ENCODE measurements at regions not wholly inside any gene's neighbourhood (a gene's known extent, or its start where the extent isn't known, plus 50 kb on each side); places are given as distances from the start of the nearest gene placed in this dataset.

DNA sequence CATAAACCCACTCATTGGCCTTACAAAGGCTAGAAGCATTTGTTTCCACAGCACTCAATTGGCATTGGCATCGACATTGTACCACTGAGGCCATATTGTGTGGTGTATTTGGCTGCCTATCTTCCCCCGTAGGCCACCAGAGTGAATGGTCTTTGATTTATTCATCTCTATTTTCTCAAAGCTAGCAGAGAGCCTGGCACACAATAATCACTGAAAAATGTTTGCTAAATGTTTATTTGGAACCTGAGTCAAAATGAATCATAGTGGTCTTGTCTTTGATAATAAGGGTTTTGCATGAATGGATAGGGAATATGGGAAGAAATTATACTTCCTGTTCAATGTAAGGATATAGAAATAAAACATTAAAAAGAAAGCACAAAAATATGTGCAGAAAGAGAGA, 107.3 kb upstream of the SLC8A1 start:
- no peaks in the 10 kb centered on the region for H3K9me3 Mint-ChIP-seq
- no peak overlapping the region for H3K4me3 ChIP-seq
- DNase-seq (ENCODE audit: low spot score), result no peak
- H3K36me3 Mint-ChIP-seq, result no peaks in the 10 kb centered on the region
- no peaks in the 10 kb centered on the region for H3K9me3 ChIP-seq (ENCODE audit: low read depth)
- H3K4me2 ChIP-seq, result no peak overlapping the region
- H3K27ac ChIP-seq, result no peak overlapping the region
- H3K9ac ChIP-seq, result no peak overlapping the region
- H2AFZ ChIP-seq (replicated peaks), result no peak overlapping the region
- no peaks in the 10 kb centered on the region for H3K27me3 ChIP-seq
- TF ChIP-seq, protein P1, sequence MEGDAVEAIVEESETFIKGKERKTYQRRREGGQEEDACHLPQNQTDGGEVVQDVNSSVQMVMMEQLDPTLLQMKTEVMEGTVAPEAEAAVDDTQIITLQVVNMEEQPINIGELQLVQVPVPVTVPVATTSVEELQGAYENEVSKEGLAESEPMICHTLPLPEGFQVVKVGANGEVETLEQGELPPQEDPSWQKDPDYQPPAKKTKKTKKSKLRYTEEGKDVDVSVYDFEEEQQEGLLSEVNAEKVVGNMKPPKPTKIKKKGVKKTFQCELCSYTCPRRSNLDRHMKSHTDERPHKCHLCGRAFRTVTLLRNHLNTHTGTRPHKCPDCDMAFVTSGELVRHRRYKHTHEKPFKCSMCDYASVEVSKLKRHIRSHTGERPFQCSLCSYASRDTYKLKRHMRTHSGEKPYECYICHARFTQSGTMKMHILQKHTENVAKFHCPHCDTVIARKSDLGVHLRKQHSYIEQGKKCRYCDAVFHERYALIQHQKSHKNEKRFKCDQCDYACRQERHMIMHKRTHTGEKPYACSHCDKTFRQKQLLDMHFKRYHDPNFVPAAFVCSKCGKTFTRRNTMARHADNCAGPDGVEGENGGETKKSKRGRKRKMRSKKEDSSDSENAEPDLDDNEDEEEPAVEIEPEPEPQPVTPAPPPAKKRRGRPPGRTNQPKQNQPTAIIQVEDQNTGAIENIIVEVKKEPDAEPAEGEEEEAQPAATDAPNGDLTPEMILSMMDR (IDR thresholded peaks at IDR 0.05), result no peak
- no peak for TF ChIP-seq EZH2 (IDR thresholded peaks at IDR 0.05)
- no peaks in the 10 kb centered on the region for H3K79me2 ChIP-seq (ENCODE audit: low read depth)
- no peaks in the 10 kb centered on the region for H3K27me3 Mint-ChIP-seq (ENCODE audit: insufficient read depth, low read depth)
- H3K4me3 Mint-ChIP-seq, result no peak overlapping the region
- H3K27ac Mint-ChIP-seq, result no peak overlapping the region
- no peaks in the 10 kb centered on the region for H3K4me1 Mint-ChIP-seq
- no peaks in the 10 kb centered on the region for H4K20me1 ChIP-seq (ENCODE audit: low read depth)
- H3K36me3 ChIP-seq, result no peaks in the 10 kb centered on the region
- H3F3A ChIP-seq (ENCODE audit: low read depth), result no peaks in the 10 kb centered on the region
- no peaks in the 10 kb centered on the region for H3K4me1 ChIP-seq

DNA sequence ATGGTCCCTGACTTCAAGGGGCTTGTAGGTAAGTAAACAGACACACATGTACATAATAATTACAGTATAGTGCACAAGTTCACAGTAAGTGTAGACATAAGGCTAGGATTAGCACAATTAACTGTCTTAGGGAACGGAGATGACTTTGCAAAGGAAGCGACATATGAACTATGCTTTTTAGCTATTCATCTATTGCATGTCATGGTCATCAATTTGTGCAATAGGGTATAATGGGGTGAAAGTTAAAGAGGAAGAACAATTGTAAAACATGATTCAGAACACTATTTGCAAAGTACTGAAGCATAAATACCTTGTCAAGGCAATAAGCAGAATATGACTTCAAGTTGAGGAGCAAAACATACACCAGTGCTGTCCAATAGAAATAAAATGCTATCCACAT, 112.3 kb upstream of the SLC8A1 start:
- Histone ChIP-seq H3K9ac (no peak overlapping the region), H3K4me2 (no peak overlapping the region), H3K79me2 (ENCODE audit: low read depth) (no peaks in the 10 kb centered on the region), H3F3A (ENCODE audit: low read depth) (no peaks in the 10 kb centered on the region), H3K4me1 (no peaks in the 10 kb centered on the region), H3K27ac (no peak overlapping the region), H3K4me3 (no peak overlapping the region), H2AFZ (replicated peaks) (no peak overlapping the region), H3K27me3 (no peaks in the 10 kb centered on the region), H3K9me3 (ENCODE audit: low read depth) (no peaks in the 10 kb centered on the region), H4K20me1 (ENCODE audit: low read depth) (no peaks in the 10 kb centered on the region), H3K36me3 (no peaks in the 10 kb centered on the region)
- Mint-ChIP-seq H3K36me3 (no peaks in the 10 kb centered on the region), H3K27ac (no peak overlapping the region), H3K27me3 (ENCODE audit: insufficient read depth, low read depth) (no peaks in the 10 kb centered on the region), H3K4me1 (no peaks in the 10 kb centered on the region), H3K9me3 (no peaks in the 10 kb centered on the region), H3K4me3 (no peak overlapping the region)
- no peak for TF ChIP-seq EZH2 (IDR thresholded peaks at IDR 0.05)
- TF ChIP-seq, protein P1 (IDR thresholded peaks at IDR 0.05), result no peak
- TF ChIP-seq EZH2phosphoT487 (IDR thresholded peaks at IDR 0.05), result no peak
- no peak for DNase-seq (ENCODE audit: low spot score)

DNA sequence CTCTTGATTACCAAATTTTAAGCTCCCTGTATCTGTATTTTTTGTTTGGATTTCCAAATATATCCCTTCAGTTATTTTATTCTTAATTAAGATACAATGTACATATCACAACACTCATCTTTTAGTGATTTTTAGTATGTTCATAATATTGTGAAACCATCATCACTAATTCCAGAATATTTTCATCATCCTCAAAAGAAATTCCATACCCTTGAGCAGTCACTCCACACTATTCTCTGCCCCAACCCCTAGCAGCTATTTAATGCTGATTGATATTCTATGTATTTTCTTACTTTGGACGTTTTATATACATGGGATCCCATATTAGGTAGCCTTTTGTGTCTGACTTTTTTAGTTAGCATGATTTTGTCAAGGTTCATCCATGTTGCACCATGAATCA, 127.4 kb upstream of the SLC8A1 start:
- H3K27me3 ChIP-seq, result no peaks in the 10 kb centered on the region
- TF ChIP-seq EZH2 (IDR thresholded peaks at IDR 0.05) (no peak), EZH2phosphoT487 (IDR thresholded peaks at IDR 0.05) (no peak)
- TF ChIP-seq, protein P1 (IDR thresholded peaks at IDR 0.05), result no peak

DNA sequence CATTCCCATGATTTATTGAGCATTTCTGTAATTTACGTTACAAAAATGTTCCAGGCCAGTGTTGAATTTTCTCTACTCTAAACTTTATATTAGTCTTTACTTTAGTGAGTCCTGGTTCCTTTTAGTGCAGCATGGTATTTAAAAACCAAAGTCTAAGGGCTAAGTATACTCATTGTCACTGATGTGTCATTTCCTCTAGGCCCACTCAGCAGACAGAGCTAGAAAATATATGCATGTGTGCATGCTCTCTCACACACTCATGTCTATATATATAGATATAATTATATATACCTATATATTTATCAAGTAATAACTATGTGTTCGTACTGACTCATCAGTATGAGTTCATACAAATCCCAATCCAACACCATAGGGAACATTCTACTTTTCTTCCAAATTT, 132.5 kb upstream of the SLC8A1 start:
- Histone ChIP-seq H3K4me2 (no peak overlapping the region), H3K36me3 (no peaks in the 10 kb centered on the region), H3K4me3 (no peak overlapping the region), H4K20me1 (ENCODE audit: low read depth) (no peaks in the 10 kb centered on the region), H3K27me3 (no peaks in the 10 kb centered on the region), H3K9me3 (ENCODE audit: low read depth) (no peaks in the 10 kb centered on the region), H3K4me1 (no peaks in the 10 kb centered on the region), H2AFZ (replicated peaks) (no peak overlapping the region), H3F3A (ENCODE audit: low read depth) (no peaks in the 10 kb centered on the region), H3K27ac (no peak overlapping the region), H3K9ac (no peak overlapping the region), H3K79me2 (ENCODE audit: low read depth) (no peaks in the 10 kb centered on the region)
- TF ChIP-seq EZH2 (IDR thresholded peaks at IDR 0.05) (no peak), EZH2phosphoT487 (IDR thresholded peaks at IDR 0.05) (no peak)
- TF ChIP-seq, protein P1 (IDR thresholded peaks at IDR 0.05), result no peak
- Mint-ChIP-seq H3K27ac (no peak overlapping the region), H3K9me3 (peaks cover 4% of the 10 kb centered on the region), H3K4me1 (no peaks in the 10 kb centered on the region), H3K36me3 (no peaks in the 10 kb centered on the region), H3K27me3 (ENCODE audit: insufficient read depth, low read depth) (no peaks in the 10 kb centered on the region), H3K4me3 (no peak overlapping the region)
- no peak for DNase-seq (ENCODE audit: low spot score)

More for the DNA sequence above, 127.4 kb upstream of the SLC8A1 start:
- H3K4me1 ChIP-seq, result no peaks in the 10 kb centered on the region
- peaks cover 4% of the 10 kb centered on the region for H3K9me3 Mint-ChIP-seq
- H3K4me2 ChIP-seq, result no peak overlapping the region
- H3K9ac ChIP-seq, result no peak overlapping the region
- H3K79me2 ChIP-seq (ENCODE audit: low read depth), result no peaks in the 10 kb centered on the region
- no peak overlapping the region for H3K4me3 ChIP-seq
- H3F3A ChIP-seq (ENCODE audit: low read depth), result no peaks in the 10 kb centered on the region
- no peak overlapping the region for H3K27ac Mint-ChIP-seq
- no peaks in the 10 kb centered on the region for H3K4me1 Mint-ChIP-seq
- no peak overlapping the region for H2AFZ ChIP-seq (replicated peaks)
- no peak overlapping the region for H3K27ac ChIP-seq
- H3K9me3 ChIP-seq (ENCODE audit: low read depth), result no peaks in the 10 kb centered on the region
- H3K4me3 Mint-ChIP-seq, result no peak overlapping the region
- H4K20me1 ChIP-seq (ENCODE audit: low read depth), result no peaks in the 10 kb centered on the region
- no peaks in the 10 kb centered on the region for H3K36me3 Mint-ChIP-seq
- no peaks in the 10 kb centered on the region for H3K36me3 ChIP-seq
- H3K27me3 Mint-ChIP-seq (ENCODE audit: insufficient read depth, low read depth), result no peaks in the 10 kb centered on the region
- no peak for DNase-seq (ENCODE audit: low spot score)

All from neural progenitor cell (in vitro differentiated cells).